Fibroblast of villous mesenchyme (primary cell): ENCODE measurements at regions not wholly inside any gene's neighbourhood (a gene's known extent, or its start where the extent isn't known, plus 50 kb on each side); places are given as distances from the start of the nearest gene placed in this dataset.

Experiments used
- DNase-seq: peaks from one replicate; pipeline ENCODE4 v3.0.0-alpha.2; 2010; ENCODE audit warnings: low read depth
- H3K4me3 ChIP-seq: 2 replicates; pipeline ENCODE4 v1.5.1; 2011; ENCODE audit warnings: low read depth, mild to moderate bottlenecking, low read length
- TF ChIP-seq, protein P1 (sequence below): IDR thresholded peaks from 2 replicates; pipeline ENCODE4 v1.5.1; 2012; ENCODE audit warnings: low read depth, mild to moderate bottlenecking, low read length; ENCODE audit not compliant: insufficient read depth

DNA sequence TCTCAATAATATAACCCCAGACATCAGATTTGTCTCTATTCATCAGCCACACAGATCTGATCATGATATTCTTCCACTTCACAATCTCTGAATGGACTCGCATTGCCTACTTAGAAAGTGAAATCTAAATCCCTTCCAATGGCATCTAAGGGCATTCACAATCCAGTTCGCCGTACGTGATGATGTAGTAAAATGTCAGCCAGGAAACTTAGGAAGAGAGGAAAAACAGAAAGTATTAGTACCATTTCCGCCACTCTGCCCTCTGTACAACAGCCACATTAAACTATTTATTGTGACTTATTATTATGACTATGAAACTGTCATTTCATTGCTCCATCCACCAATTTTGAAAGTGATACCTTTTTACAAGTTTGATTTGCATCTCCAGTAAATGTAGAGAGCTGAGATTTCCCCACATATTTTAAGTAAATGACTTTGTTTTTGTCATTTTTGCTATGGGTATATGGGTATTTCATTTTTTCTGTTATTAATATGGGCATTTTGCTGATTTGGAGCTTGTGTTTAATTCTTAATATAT, 69.4 kb upstream of the SMIM36 start:
- no peak for DNase-seq
- TF ChIP-seq, protein P1, sequence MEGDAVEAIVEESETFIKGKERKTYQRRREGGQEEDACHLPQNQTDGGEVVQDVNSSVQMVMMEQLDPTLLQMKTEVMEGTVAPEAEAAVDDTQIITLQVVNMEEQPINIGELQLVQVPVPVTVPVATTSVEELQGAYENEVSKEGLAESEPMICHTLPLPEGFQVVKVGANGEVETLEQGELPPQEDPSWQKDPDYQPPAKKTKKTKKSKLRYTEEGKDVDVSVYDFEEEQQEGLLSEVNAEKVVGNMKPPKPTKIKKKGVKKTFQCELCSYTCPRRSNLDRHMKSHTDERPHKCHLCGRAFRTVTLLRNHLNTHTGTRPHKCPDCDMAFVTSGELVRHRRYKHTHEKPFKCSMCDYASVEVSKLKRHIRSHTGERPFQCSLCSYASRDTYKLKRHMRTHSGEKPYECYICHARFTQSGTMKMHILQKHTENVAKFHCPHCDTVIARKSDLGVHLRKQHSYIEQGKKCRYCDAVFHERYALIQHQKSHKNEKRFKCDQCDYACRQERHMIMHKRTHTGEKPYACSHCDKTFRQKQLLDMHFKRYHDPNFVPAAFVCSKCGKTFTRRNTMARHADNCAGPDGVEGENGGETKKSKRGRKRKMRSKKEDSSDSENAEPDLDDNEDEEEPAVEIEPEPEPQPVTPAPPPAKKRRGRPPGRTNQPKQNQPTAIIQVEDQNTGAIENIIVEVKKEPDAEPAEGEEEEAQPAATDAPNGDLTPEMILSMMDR, result no peak
- no peak overlapping the region for H3K4me3 ChIP-seq

DNA sequence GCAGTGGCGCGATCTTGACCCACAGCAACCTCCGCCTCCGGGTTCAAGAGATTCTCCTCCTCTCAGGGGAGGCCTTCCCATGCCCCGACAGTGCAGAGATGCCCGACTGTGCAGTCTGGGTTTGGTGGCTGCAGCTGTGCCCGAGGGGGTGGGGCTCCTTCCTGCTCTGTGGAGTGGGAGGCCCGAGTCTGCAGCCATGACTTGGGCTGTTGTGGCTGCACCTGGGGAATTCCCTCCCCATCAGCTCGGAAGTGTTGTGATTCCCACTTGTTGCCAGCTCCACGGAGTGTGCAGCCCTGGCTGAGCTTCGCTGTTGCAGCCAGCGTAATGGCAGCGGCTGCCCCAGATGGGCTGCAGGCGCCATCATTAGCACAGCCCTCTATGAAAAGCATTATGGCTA, 66.4 kb upstream of the SMIM36 start:
- H3K4me3 ChIP-seq, result no peak overlapping the region
- TF ChIP-seq, protein P1, result no peak
- no peak for DNase-seq

DNA sequence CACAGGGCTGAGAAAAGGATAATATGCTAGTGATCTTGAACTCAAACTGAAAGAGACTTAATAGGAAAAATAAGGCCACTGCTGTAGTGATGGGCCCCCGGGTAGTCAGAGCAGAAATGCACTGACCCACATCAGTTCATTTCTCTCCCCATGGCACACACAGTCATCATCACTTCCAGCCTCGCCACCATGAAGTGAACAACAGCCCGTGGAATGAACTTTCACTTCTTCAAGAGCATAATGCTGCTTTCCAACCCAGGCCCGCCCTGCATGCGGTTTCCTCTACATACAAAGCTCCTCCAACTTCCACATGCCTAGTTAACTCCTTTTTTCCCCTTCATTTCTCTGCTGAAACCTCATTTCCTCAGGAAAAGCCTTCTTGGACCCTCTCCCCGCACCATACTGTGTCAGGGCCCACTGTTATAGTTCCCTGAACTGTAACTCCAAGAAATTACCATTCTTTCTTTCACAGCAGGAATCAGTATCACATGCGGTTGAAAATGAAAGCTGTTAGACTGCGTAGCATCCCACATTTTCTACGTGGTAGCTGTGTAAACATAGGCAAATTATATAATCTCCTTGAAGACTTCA, 65.8 kb upstream of the SMIM36 start:
- TF ChIP-seq, protein P1, result no peak
- DNase-seq, result peak; percentile 82

DNA sequence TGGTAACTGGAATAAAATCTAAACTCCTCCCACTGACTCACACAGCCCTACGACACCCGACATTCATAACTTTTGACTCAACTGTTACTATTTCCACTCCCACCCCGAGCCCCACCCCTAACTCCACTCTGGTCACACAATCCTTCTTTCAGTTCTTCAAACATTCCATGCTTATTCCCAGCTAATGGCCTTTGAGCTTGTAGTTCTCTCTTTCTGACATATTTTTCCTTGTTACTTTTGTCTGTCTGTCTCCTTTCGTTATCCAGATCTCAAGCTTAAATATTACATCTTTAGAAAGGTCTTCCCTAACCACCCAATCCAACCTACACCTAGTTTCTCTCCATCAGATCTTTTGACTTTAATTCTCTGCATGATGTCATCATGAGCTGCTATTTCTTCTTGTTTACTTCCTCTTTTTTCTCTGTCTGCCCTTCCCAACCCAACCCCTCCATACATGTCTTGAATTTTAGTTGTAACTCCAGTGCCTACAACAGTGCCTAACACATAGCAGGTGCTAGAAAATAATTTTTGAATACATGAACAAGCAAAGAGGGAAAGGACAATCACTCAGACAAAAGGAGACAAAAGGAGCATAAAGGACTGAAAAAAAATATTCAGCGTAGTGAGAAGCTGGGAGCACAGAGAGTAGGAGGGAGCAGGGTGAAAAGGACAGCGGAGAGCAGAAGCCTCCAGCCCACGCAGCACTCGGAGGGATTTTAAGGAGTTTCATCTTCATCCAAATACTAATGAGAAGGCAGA, 65.2 kb upstream of the SMIM36 start:
- H3K4me3 ChIP-seq, result peak overlapping the region; percentile 40
- TF ChIP-seq, protein P1, result no peak
- DNase-seq, result peak; percentile 73

More for the DNA sequence above, 65.8 kb upstream of the SMIM36 start:
- peak overlapping the region; percentile 40 for H3K4me3 ChIP-seq

DNA sequence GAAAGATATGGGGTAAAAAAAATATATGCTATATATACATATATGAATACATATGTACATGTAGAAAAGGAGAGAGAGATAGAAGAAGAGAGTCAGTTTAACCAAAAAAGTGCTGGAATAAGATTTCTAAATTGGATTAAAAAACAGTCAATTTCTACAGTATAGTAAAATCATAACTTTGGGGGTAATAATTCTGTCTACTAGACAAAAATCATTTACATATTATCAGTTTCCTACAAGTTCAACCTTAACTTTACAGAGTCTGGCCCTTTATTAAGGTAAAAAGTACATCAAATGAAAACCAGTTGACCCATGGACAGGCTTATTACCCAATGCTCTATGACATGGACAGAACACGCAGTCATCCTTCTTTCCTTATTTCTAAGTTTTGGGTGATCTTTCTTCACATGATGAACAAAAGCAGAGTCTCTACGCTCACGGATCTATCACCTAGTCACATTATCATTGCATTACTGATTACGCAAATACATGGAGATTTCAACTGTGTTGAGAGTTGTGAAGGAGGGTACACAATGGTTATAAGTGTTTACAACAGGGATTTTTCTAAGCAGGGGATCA, 63.9 kb upstream of the SMIM36 start:
- no peak for DNase-seq
- TF ChIP-seq, protein P1, result no peak
- H3K4me3 ChIP-seq, result no peak overlapping the region

DNA sequence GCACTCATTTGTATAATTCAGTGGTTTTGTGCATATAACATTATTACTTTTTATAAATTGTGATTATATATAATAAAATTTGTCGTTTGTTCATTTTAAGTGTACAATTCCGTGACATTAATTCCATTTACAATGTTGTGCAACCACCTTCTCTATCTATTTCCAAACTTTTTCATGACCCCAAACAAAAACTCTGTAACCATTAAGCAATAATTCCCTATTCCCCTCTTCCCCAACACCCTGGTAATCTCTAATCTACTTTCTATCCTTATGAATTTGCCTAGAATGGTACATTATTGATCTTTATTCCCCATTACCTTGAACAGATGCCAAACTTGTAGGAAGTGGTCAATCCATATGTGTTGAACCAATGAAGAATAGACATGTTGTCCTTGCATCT, 61.3 kb upstream of the SMIM36 start:
- TF ChIP-seq, protein P1, result no peak
- no peak overlapping the region for H3K4me3 ChIP-seq
- DNase-seq, result no peak
